GM18909 (cell line): ENCODE measurements at regions not wholly inside any gene's neighbourhood (a gene's known extent, or its start where the extent isn't known, plus 50 kb on each side); places are given as distances from the start of the nearest gene placed in this dataset.
A peak's percentile ranks its signal among the peaks of the same experiment; 100 is the strongest.

ENCODE experiments used
- ATAC-seq: cut with Tn5 transposase; IDR thresholded peaks from one replicate; pipeline ENCODE4 v1.9.1; 2021; ENCODE audit warnings: mild to moderate bottlenecking; ENCODE audit not compliant: unreplicated experiment, poor library complexity

GRCh38 chr13:78998630-78999315 lies 339.8 kb upstream of the OBI1 start:
- ATAC-seq, result no peak

GRCh38 chr13:78997902-78998629 lies 339.1 kb upstream of the OBI1 start:
- ATAC-seq, result no peak

- no peak for ATAC-seq
These were observed 334.8 kb upstream of the OBI1 start for GRCh38 chr13:78993792-78994191.

- ATAC-seq, result no peak
These were observed 323.0 kb upstream of the OBI1 start for GRCh38 chr13:78981913-78982312.

GRCh38 chr13:78979349-78979748 lies 320.4 kb upstream of the OBI1 start:
- no peak for ATAC-seq

GRCh38 chr13:78978381-78978998 lies 319.5 kb upstream of the OBI1 start:
- peak; percentile 94 for ATAC-seq

GRCh38 chr13:78977311-78977710 lies 318.4 kb upstream of the OBI1 start:
- ATAC-seq, result no peak

GRCh38 chr13:78976696-78977095 lies 317.7 kb upstream of the OBI1 start:
- ATAC-seq, result no peak

- ATAC-seq, result no peak
These were observed 313.6 kb upstream of the OBI1 start for GRCh38 chr13:78972561-78972960.

GRCh38 chr13:78971355-78972025 lies 312.5 kb upstream of the OBI1 start:
- ATAC-seq, result no peak

- no peak for ATAC-seq
These were observed 301.9 kb upstream of the OBI1 start for GRCh38 chr13:78960881-78961280.

- ATAC-seq, result no peak
These were observed 299.1 kb upstream of the OBI1 start for GRCh38 chr13:78958006-78958405.

- ATAC-seq, result no peak
These were observed 281.6 kb upstream of the OBI1 start for GRCh38 chr13:78940455-78941130.

GRCh38 chr13:78934336-78934735 lies 275.4 kb upstream of the OBI1 start:
- ATAC-seq, result no peak

- ATAC-seq, result no peak
These were observed 256.1 kb upstream of the OBI1 start for GRCh38 chr13:78915015-78915414.

- no peak for ATAC-seq
These were observed 254.7 kb upstream of the OBI1 start for GRCh38 chr13:78913656-78914055.

- no peak for ATAC-seq
These were observed 251.2 kb upstream of the OBI1 start for GRCh38 chr13:78910147-78910546.

- ATAC-seq, result no peak
These were observed 250.3 kb upstream of the OBI1 start for GRCh38 chr13:78909276-78909675.

GRCh38 chr13:78907006-78907405 lies 248.1 kb upstream of the OBI1 start:
- no peak for ATAC-seq

- no peak for ATAC-seq
These were observed 238.2 kb upstream of the OBI1 start for GRCh38 chr13:78897200-78897599.
